Cardiac fibroblast (primary cell): ENCODE measurements at regions not wholly inside any gene's neighbourhood (a gene's known extent, or its start where the extent isn't known, plus 50 kb on each side); places are given as distances from the start of the nearest gene placed in this dataset.

Experiments
- DNase-seq, 2 donors: peaks; one replicate each; pipeline versions ENCODE4 v3.0.0 to v3.0.0-alpha.2; 2010; ENCODE audit warnings: low read depth in 2 of 2
- H3K4me3 ChIP-seq, 2 donors: replicated peaks in 1 of 2; 1 replicate in 1 of 2; 2 replicates in 1 of 2; pipeline ENCODE4 v1.5.1; 2011; ENCODE audit warnings: low read depth in 2 of 2, low read length in 2 of 2, mild to moderate bottlenecking in 2 of 2, moderate library complexity in 1 of 2
- CTCF ChIP-seq: IDR thresholded peaks from one replicate; pipeline ENCODE4 v1.5.1; 2011; ENCODE audit warnings: low read depth, mild to moderate bottlenecking, low read length, inconsistent platforms

DNA sequence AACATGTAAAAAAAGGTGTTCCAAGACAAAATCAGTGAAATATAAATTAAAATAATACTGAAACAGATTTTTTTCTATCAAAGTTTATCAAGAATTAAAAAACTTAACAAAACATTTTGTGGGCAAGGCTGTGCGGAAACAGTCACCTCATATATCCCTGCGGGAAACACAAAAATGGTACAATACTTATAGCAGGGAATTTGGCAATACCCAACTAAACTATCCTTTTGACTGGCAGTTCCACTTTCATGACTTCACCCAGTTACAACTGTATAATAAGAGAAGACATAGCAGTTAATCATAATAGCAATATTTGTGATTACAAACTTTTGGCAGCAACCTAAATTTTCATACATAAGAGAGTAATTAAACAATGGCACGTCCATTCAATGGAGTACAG, 121.5 kb upstream of the EGLN3 start:
- no peak overlapping the region for H3K4me3 ChIP-seq
- TF ChIP-seq CTCF = no peak
- no peak for DNase-seq

GRCh38 chr14:34070917-34071407, 120.1 kb upstream of the EGLN3 start:
- no peak for TF ChIP-seq CTCF
- no peak overlapping the region for H3K4me3 ChIP-seq
- no peak for DNase-seq

- no peak overlapping the region for H3K4me3 ChIP-seq
- no peak for DNase-seq
- TF ChIP-seq CTCF = no peak
Measured at GRCh38 chr14:34069854-34070582, 119.1 kb upstream of the EGLN3 start.

DNA sequence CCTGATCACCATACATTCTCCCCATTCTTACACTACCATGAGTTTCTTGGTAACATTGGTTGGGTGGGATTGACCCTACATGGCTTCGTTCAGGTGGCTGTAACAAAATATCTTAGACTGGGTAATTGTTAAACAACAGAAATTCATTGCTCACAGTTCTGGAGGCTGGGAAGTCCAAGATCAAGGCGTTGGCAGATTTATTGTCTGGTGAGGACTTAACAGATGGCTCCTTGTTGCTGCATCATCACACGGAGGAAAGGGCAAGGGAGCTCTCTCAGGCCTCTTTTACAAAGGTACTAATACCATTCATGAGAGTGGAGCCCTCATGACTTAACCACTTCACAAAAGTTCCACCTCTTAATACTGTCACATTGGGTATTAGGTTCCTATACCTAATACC, 116.7 kb upstream of the EGLN3 start:
- TF ChIP-seq CTCF = no peak
- no peak for DNase-seq
- no peak overlapping the region for H3K4me3 ChIP-seq

DNA sequence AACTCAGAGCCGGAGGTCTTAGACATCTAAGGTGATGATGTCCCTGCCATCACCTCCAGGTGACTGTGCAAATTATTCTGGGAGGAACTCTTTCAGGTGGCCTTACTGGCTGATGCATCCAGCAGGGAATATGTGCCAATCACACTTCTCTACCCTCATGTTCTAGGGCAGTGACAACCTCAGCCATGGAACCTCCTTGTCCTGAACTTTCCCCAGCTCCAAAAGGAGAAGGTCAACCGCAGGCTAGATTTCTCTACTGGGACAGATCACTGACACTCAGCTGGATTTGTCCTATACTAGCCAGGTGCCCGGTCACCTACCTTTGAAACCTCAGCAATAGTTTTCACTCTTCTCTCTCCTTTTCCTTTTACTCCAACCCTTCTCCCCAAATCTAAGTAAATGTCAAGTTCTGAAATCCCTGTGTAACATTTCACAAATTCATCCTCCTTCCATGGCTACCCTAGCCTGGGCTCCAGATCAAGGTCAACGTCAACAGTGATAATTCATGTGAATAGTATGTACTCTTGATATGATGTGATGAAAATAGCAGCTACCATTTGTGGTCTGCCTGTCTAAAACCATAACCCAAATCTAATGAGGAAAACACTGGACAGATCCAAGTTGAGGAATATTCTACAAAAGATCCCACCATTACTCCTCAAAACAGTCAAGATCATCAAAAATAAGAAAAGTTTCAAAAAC, 115.0 kb upstream of the EGLN3 start:
- H3K4me3 ChIP-seq = no peak overlapping the region
- DNase-seq = no peak
- TF ChIP-seq CTCF = no peak

GRCh38 chr14:34065236-34065635, 114.4 kb upstream of the EGLN3 start:
- no peak overlapping the region for H3K4me3 ChIP-seq
- no peak for DNase-seq
- TF ChIP-seq CTCF = no peak
